ENCODE measurements at regions not wholly inside any gene's neighbourhood (a gene's known extent, or its start where the extent isn't known, plus 50 kb on each side); places are given as distances from the start of the nearest gene placed in this dataset.
"Not testable (repeated sequence)": the region's sequence is repeated elsewhere in the genome, so short reads cannot be mapped to it uniquely, and the experiment has no call there.

DNA sequence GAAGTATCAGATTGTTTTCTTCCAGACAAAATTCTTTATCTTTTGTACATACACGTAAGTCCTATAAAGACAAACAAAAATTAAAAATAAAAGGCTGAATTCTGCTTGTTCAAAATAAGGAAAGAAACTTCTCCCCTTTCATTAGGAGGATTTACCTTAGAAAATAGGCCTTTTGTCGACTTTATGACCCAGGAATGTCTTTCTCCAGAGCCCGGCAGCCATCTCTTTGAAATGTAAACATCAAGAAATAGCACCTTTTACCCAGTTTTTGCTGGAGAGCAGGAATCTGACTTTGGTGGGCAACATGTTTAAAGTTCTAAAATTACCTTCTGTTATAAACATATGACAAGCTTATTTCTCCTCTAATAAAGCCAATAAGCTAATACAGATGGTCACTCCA lies 373.0 kb upstream of the FTMT start:
- DNase-seq (ENCODE audit: low read depth in 2 of 2): no peak

DNA sequence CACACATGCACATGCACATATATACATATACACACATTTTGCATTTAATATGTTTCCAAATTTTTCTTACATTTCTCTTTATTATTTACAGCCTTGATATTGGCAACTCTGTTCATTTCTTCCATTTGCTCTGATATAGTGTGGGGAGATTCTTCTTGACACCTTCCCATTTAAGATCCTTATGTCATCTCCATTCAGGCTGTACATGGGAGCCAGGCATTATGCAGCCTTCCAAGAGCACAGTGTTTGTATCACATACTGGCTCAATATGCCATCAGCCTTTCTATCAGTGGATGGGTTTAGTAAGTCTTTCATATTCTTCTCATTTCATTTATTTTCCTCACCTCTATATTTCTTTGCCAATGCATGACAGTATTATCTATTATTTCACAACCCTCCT lies 372.3 kb upstream of the FTMT start:
- no peak for DNase-seq (ENCODE audit: low read depth in 2 of 2)

DNA sequence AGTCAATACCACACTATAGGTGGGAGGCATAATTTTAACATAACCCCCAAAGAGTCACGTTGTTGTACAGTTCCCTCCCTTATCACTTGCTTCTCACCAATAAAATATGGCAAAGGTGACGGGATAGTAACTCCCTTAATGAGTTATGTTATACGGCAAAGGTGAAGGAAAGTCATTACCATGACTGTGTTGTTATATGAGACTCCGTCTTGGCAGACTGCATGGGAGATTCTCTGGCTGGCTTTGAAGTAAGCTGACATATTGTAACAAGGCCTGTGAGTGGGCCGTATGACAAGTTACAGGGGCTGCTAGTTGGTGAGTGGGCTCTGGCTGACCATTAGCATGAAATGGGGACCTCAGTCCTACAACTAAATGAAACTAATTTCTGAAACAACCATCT lies 366.4 kb upstream of the FTMT start:
- no peak for DNase-seq (ENCODE audit: low read depth in 2 of 2)

DNA sequence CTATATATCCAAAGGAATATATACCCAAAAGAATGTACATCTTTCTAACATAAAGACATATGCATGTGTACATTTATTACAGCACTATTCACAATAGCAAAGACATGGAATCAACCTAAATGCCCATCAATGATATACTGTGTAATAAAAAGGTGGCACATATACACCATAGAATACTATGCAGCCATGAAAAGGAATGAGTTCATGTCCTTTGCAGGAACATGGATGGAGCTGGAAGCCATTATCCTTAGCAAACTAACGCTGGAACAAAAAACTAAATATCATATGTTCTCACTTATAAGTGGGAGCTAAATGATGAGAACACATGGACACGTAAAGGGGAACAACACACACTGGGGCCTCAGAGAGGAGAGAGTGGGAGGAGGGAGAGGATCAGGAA lies 365.7 kb upstream of the FTMT start:
- not testable (repeated sequence) for DNase-seq (ENCODE audit: low read depth in 2 of 2)

DNA sequence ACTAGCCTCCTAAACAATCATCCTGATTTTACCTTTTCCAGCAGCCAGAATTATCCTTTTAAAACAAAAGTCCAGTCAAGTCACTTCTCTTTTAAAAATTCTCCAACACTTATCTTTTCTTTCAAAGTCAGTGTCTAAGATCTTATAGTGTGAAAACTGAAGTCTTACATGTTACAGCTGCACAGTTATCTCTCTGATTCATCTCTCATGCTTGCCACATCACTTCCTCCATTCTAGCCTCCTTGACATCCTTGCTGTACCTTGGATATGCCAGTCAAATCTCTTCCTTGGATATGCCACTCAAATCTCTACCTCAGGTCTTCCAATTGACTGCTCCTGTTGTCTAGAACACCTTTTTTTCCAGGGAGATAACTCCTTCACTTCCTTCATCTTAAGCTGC lies 361.7 kb upstream of the FTMT start:
- no peak for DNase-seq (ENCODE audit: low read depth in 2 of 2)

DNA sequence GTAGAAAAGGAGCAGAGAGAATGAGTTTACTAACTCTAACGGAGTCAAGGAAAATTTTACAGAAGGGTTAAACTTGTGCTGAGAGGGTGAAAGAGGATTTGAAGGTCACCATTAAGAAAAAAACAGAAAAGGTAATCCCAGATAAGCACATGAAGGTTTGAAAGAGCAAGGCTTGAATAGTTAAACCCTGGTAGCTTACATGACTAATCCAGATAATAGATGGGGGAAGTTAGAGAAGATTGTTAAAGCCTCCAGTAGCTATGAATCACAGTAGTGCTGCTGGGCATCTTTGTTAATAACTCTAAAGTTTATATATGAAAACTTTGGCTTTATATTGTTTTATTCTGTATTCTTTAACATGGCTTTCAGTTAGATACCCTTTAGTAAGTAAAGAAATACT lies 354.5 kb upstream of the FTMT start:
- DNase-seq (ENCODE audit: low read depth in 2 of 2): no peak

DNA sequence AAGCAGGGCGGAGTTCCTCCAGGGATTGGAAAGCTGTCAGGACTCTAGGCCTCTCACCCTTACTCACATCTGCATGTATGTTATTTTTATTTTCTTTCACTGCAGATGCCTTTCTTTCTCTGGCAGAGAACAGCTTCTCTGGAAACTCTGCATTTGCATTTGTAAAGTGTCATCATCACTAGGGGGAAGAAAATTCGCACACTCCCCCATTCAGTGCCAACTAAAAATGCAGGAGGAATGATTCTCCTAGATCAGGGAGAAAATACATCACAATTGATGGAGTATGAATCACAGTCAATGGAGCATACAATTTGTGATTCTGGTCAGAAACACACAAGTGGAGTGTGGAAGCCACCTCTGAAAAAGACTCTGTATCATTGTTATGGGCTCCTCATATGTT lies 351.4 kb upstream of the FTMT start:
- no peak for DNase-seq (ENCODE audit: low read depth in 2 of 2)

DNA sequence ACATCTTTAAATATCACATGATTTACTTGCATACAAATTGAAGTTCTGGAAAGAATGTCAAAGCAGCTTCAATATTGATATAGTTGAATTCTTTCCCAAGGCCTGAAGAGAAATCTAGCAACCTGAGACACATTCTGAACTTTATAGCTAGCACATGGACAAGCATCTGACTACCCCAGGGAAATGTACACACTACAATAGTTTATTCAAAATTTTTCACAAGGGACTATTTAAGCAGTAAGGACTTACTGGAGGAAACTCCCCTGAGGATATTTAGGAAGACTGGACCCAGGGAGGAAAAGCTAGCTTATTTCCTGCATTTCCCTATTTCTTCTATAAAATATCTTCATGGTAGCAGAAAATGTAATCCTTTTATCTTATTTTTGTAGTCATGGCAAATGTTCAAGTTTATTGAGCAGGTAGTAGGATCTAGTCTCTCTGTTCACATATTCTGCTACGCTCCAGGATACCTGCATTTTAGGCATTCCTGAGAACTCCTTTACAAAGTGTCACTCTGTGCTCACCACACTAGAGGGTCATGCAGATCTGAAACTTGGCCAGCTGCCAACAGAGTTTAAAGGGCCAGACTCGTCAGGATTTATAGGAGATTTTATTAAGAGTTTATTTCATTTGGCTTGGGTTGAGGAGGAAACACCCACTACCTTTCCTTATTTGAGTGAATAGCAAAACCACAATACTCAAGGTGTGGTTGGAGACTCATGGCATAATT lies 348.4 kb upstream of the FTMT start:
- no peak for DNase-seq (ENCODE audit: low read depth in 2 of 2)

DNA sequence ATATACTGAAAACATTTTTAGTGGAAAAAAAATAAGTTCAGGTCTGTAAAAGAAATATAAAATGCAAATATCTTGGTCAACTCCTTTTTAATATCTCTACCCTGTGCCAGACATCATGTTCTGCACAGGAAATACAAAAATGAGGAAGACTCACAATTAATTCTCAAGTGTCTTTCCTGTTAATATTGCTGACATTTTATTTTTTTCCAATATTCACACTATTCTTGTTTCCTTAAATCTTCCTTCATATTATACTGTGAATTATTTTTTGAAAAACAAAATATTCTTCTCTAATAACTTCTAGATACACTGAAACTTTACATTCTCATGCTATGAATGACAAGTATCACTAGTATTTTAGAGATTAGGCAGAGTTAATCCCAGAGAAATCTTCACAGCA lies 334.7 kb upstream of the FTMT start:
- DNase-seq (ENCODE audit: low read depth in 2 of 2): no peak

DNA sequence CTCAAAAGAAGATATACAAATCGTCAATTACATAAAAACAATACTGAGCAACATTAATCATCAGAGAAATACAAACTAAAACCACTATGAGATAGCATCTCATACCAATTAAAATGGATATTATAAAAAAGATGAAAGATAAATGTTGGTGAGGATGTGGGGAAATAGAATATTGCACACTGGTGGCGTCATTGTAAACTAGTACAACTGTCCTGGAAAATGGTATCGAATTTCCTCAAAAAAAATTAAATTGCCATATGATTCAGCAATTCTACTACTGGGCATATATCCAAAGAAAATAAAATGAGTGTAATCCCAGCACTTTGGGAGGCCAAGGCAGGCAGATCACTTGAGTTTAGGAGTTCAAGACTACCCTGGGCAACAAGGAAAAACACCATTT lies 326.0 kb upstream of the FTMT start:
- no peak for DNase-seq (ENCODE audit: low read depth in 2 of 2)

DNA sequence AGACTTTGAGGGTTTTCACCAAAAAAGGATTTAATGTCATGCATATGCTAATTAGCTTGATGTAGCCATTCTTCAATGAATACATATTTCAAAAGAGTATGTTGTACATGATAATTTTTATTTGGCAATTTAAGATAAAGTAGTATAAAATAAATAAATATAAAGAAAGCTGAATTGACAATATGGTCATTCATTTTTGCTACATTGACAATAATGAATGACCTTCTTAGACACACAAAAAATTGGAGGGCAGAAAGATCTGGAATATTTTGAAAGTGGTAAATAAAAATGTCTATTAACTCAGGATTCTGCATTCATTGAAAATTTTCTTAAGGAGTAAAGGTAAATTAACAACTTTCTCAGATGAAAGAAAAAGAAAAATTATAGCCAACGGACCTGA lies 324.8 kb upstream of the FTMT start:
- no peak for DNase-seq (ENCODE audit: low read depth in 2 of 2)

DNA sequence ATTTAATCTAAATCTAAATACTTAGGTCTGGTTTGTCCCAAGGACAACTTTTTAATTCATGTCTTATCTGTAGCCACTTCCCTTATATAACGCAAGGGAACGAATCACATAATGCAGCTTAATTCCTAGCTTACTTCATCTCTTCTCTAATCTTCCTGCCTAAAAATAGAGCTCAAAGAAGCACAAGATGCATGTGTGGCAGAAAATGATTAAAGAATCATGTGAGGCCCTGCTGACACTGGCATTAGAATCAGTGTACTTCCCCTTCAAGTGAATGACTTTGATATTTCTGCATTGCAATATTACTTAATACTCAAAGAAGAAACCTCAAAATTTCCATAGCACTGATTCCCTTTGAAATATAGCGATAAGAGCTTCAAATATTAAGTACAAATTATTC lies 317.9 kb upstream of the FTMT start:
- no peak for DNase-seq (ENCODE audit: low read depth in 2 of 2)

DNA sequence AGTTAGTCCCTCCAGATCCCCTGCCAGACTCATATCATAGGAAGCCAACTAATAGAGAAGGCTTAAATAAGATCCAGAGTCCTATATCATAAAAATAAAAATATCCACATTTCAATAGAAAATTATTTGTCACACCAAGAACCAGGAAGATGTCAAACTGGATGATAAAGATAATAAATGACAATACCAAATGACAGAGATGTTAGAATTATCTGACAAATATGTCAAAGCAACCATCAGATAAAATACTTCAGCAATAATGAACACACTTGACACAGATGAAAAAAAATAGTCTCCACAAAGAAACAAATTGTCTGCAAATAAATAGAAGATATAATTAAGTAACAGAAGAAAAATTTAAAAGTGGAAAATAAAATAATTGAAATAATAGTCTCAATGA lies 300.7 kb upstream of the FTMT start:
- DNase-seq (ENCODE audit: low read depth in 2 of 2): no peak

DNA sequence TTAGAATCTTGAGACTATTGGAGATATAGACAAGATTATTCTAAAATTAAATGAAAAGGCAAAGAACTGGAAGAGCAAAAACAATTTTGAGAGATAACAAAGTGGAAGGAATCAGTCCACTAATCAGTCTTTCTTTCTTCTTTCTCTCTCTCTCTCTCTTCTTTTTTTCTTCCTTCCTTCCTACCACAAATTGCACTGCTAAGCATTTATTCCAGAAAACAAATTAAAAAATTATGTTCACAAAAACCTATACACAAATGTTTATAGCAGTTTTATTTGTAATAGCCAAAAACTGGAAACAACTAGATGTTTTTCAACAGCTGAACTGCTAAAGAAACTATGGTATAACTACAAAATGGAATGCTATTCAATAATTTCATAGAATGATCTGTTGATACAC lies 291.9 kb upstream of the FTMT start:
- no peak for DNase-seq (ENCODE audit: low read depth in 2 of 2)

DNA sequence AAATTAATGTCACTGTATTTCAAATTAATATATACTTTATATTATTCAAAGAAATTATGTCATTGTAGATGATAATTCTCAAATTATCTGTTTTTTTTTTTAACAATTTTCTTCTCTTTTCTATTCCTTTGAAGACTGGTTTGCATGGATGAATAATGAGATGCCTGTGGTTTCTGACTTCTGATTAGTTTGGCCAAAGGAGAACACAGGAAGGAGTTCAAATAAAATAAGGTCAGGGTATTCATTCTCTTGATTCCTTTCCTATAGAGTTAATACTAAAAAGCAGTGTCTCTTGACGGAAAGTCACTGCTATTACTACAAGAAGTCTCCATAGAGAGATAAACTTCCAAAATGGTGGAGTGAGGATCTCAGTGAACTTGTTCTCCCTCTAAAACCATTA lies 279.6 kb upstream of the FTMT start:
- no peak for DNase-seq (ENCODE audit: low read depth in 2 of 2)

DNA sequence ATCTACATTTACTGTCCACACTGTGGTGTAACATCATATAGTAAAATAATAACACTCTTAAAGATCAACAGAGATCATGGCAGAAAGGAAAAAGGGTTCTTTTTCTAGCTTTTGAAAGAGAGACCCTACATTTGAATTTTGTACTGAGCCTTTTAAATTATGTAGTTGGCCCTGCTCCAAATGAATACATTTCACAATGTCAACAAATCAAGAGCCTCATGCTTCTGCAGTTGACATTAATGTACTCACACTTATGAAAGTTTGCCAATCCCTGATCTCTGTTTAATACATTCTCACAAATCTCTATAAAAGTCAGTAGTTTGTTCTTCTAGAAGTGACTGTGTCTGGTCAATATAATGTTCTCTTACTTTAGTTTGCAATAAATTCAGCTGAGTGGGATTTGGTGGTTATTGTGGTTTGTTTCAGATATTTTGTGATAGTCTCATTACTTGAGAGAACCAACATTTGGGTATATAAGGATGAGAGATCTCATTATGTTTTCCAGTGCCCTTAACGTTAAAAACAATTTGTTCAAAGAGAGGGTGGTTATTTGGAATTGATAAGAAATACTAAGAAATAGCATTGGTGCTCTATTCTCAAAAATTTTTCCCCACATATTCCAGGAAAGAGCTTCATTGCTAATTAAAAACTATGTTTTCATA lies 277.8 kb upstream of the FTMT start:
- no peak for DNase-seq (ENCODE audit: low read depth in 2 of 2)

DNA sequence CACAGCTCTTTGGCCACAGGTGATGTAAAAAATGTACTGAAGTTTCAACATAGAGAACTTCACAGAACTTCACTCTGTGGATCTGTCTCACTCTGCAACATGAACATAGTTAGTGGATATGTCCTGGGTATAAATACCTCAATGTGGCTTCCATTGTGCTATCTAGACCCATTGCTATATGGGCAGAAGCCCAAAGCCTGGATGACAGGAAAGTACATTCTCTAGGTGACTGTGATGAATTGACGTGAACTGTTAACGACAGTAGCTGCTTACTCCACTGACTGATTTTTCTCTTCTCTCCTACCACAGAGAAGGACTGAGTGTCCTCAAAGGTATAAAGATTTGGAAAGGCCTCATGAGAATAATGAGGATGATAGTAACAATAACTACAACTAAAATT lies 270.1 kb upstream of the FTMT start:
- no peak for DNase-seq (ENCODE audit: low read depth in 2 of 2)

DNA sequence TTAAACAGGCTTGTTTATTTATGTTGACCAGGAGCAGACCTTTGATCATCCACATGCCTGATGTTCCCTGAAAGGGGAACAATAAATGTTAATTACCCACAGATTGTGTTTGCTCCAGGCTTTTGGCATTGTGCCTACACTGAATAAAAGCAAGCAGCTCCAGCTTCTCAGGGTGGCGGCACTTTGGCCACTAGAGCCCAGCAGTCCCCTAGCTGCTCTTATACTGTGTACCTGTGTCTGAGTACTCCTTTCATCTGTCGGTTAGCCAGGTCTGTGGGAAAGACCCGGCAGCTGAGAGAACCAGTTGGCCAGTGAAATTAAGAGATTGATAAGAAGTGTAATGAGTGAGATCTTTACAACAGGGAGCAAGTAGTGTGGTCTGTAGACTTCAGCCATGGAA lies 254.8 kb upstream of the FTMT start:
- DNase-seq (ENCODE audit: low read depth in 2 of 2): no peak

DNA sequence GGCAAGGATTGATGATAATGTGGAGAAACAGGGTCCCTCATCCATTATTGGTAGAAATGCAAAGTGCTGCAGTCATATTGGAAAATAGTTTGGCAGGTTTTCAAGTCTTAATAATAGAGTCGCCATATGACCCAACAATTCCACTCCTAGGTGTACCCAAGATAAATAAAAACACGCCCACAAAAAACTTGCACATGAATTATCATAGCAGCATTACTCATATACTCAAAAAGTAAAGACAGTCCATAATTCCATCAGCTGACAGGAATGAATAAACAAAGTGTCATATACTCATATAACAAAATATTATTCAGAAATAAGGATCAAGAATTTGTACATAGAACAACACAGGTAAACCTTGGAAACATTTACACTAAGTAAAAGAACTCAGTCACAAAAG lies 242.9 kb upstream of the FTMT start:
- no peak for DNase-seq (ENCODE audit: low read depth in 2 of 2)

DNA sequence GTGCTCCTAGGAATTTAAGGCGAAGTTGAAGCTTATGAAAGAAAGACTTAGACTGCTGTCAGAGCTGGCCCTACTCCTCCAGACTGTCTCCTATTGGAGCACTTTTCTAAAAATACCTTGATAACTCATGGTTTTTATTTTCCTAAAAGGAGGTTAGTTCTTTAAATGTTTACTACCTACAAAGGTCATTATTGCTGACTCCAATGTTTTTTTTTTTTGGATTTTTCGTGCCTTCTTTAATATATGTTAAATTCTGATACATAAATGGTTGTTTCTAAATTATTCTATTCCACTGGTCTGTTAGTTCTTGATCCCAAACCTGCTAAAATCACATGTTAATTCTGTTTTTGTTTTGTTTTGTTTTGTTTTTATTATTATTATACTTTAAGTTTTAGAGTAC lies 227.6 kb upstream of the FTMT start:
- no peak for DNase-seq (ENCODE audit: low read depth in 2 of 2)

DNA sequence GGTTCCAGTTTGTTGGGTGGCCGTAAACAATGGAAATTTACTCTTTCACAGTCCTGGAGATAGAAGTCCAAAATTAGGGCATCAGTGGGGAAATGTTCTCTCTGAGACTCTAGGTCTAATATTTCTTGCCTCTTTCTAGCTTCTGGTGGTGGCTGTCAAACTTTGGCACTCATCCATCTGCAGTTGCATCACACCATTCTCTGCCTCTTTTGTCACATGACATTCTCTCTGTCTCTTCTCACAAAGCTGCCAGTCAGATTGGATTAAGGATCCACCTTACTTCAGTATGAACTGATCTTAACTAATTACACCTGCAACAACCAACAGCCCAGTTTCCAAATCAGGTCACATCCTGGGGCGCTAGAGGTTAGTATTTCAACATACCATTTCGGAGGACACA lies 222.9 kb upstream of the FTMT start:
- no peak for DNase-seq (ENCODE audit: low read depth in 2 of 2)

DNA sequence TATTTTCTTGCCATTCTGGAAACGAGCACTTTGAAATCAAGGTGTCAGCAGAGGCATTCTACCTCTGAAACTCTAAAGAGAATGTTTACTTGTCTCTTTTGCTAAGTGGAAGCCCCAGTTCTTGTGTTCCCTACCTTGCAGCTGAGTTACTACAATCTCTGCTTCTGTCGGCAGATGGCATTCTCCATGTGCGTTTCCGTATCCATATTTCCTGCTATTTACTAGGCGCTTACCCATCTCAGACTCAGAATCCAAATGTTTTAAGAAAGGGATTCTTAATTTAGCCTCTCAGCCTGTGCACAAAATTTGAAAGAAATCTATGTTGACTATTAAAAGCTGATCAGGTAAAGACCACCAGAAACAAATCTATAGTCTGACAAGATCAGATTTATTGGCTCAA lies 221.3 kb upstream of the FTMT start:
- no peak for DNase-seq (ENCODE audit: low read depth in 2 of 2)

DNA sequence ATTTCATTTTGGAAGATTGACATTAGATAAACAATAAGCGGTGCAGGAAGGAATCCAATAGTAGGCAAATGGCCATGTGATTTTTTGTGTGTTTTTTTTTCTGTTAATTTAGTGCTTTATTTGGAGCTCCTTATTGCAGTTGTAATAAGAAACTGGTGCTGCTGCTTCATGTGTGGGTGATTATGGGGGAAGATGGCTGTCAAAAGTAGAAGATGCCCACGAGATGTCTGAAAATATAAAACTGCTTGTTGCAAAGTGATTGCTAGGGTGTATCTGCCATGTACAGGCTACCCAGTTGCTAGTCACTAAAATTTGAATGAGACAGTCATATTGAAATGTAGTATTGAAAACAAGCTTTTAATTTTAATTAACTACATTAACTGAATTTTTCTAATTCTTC lies 216.7 kb upstream of the FTMT start:
- no peak for DNase-seq (ENCODE audit: low read depth in 2 of 2)

DNA sequence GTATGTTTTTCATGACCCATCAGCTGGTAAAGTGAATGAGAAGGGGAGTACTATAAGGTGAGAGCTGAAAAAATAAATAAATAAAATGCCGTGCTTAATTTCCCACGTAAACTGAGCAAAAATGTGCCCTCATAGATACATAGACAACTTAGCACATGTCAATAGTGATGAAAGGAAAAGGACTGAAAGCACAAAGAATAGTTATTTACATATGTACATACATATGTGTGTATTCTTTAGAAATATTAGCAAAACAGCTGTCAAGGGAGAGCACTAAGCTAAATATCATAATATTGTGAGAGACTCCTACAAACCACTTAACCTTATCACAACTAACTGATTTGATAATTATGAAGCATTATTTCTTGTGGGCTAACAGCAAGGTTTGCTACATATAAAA lies 213.6 kb upstream of the FTMT start:
- DNase-seq (ENCODE audit: low read depth in 2 of 2): no peak

All from fibroblast of skin of left biceps (primary cell).